CD4-positive, alpha-beta T cell treated with Interleukin-2 at 100 ng/mL for 4 hours (primary cell): ENCODE measurements at regions not wholly inside any gene's neighbourhood (a gene's known extent, or its start where the extent isn't known, plus 50 kb on each side); places are given as distances from the start of the nearest gene placed in this dataset.

ENCODE experiments used
- DNase-seq: peaks from one replicate; pipeline ENCODE4 v3.0.0-alpha.2; 2020; ENCODE audit warnings: low spot score

DNA sequence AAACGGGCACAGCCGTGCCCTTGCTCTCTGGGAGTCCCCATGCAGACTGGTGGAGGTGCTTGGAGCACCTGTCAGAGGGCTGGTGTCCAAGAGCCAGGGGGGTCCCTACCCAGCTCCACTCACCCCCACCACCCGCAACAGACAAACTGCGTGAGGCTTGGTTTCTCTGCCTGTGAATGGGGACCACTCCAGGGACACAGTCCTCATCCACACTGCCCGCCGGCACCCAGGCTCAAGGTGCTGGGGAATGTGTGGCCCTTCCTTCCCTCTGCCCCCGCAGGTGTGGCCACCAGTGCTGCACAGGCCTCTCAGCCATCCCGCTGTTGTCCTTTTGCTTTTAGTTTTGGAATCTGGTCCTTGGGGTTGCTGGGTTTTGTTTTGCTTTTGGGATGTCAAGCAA, 136.5 kb upstream of the ZNF236 start:
- DNase-seq = no peak

DNA sequence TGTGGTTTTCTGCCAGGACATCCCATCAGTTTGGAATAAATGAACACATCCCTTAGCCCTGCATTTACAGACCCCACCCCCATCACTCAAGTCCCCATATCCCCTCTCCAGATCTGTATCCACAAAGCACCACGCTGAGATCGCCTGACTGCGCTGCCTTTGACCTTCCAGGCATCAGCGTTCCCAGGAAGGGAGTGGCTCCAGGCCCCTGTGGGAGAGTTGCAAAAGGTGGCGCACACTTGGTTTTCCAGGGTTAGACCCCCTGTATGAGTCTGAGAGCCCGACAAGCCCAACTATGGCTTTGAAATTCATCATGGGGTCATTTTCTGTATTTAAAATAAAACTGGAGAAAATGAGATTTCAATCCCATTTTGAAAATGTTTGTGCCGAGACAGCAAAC, 137.0 kb upstream of the ZNF236 start:
- DNase-seq = no peak

DNA sequence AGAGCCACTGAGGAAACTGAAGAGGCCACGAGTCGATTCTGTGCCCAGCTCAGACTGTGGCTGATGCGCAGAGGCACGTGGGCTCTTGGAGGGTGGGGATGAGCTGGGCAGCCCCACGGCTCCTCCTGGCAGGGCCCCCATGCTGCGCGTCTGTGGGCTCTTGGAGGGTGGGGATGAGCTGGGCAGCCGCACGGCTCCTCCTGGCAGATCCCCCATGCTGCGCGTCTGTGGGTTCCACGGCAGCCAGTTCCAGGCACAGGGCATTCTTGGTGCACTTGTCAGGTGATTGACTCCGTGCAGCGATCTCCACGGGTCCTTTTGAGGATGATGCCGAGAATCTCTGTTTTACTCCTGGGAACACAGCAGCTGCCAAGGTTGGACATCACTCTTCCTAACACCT, 138.1 kb upstream of the ZNF236 start:
- no peak for DNase-seq

DNA sequence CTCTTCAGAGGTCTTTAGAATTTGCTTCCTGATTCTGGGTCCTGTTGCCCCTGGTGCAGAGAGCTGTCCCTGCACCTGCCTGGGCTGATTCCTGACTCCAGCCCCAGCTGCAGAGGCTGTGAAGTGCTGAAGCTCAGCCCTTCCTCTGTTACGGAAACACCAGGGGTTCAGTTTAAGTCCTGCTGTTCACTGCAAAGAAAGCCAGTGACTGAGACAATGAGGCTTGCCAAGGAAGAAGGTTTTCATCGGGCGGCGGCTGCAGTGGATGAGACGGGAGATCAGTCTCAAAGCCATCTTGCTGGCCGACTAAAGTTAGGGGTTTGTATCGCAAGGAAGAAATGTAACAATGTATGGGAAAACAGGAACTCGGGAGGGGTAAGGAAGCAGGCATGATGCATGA, 142.4 kb upstream of the ZNF236 start:
- DNase-seq = no peak

DNA sequence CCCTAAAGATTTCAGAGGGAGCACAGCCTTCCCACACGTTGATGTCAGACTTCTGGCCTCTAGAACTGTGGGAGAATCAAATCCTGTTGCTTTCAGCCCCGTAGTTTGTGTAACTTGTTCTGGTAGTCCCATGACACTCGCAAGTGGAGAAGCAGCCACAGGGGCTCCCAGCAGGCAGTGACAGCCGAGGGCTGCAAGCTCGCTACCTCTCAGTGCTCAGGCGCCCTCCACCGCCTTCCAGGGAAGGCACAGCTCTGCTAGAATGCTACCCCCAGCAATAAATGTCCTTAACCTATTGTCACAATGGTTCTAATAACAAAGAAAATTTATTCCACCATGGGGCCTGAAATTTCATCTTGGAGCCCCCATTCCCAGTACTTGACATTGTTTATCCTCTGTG, 143.1 kb upstream of the ZNF236 start:
- no peak for DNase-seq

DNA sequence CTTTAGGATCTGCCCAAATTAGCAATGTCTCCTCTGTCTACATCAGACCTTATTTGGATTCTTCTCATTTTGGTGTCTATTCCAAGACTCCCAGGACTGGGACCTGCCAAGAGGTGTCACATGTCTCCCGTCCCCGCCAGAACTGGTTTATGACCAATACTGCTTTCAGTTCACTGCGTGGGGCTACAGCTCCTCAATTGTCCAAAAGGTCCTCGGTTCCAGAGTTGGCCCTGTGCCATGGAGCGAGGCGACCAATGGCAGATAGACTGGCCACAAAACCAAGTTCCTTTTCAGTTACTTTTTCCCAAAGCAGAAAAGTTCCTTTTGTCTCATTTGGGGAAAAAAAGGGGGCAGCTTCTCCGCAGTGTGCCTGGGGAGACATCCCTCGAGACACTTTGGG, 144.1 kb upstream of the ZNF236 start:
- no peak for DNase-seq

DNA sequence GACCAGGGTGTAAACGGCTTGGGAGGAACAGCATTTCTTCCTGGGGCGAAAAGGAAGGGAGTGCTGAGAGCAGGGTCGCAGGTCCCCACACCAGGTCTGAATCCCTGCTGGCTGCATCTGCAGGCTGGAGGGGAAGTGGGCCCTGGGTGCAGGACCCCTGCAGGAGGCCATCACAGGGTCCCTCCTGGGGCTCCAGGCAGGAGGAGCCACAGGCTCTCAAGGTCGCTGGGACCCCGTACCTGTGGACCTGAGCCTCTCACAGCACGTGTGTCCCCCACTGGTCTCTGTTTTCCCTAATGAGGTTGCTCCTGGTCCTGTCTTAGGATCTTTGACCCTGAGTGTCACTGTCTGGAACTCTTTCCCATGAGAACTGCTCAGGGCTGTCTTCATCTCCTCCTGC, 147.8 kb upstream of the ZNF236 start:
- DNase-seq = no peak

DNA sequence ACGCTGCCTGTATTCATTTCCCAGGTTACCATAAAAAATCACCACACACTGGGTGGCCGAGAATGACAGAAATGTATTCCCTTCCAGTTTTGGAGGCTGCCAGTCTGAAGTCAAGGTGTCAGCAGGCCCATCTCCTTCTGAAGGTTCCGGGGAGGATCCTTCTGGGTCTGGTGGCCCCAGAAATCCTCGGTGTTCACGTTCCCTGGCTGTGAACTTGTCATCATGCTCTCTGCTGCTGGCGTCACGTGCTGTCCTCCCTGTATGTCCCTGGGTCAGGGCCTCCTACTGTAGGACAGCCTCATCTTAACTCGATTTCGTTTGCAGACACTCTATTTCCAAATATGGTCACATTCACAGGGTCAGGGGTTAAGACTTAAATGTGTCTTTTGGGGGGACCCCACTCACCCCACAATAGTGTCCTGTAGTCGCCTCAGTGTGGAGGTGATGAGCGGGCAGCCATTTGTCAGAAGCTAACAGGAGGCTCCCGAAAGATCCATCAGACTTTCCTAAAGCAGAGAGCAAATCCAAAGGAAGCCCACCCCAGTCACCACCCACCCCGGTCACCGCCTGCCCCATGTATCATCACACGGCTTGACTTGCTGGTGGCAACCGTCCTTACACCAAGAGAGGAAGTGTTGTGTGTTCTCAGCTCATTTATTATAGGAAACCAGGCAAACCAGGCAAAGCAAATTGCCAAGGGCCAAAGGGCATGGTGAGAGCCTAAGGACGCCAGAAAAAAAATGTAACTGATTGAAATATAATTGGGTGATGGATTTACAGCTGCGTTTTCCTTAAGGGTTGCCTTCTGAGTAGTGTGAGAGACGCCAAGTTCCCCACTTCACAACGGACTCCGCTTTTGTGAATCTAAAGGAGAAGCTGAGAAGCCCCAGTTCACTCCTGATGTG, 148.8 kb upstream of the ZNF236 start:
- DNase-seq = no peak

DNA sequence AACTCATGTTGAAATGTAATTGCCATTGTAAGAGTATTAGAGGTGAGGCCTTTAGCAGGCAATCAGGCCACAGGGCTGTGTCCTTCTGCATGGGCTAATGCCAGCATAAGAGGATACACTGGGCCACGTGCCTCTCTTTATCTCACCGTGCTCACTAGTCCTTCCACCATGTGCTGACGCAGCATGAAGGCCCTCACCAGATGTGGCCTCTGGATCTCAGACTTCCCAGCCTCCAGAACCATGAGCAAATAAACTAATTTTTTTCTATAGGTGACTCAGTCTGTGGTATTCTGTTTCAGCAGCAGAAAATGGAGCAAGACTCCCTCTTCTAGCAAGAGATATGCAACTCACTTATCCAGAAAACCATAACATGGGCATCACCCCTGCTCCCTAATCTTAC, 149.7 kb upstream of the ZNF236 start:
- DNase-seq = no peak

DNA sequence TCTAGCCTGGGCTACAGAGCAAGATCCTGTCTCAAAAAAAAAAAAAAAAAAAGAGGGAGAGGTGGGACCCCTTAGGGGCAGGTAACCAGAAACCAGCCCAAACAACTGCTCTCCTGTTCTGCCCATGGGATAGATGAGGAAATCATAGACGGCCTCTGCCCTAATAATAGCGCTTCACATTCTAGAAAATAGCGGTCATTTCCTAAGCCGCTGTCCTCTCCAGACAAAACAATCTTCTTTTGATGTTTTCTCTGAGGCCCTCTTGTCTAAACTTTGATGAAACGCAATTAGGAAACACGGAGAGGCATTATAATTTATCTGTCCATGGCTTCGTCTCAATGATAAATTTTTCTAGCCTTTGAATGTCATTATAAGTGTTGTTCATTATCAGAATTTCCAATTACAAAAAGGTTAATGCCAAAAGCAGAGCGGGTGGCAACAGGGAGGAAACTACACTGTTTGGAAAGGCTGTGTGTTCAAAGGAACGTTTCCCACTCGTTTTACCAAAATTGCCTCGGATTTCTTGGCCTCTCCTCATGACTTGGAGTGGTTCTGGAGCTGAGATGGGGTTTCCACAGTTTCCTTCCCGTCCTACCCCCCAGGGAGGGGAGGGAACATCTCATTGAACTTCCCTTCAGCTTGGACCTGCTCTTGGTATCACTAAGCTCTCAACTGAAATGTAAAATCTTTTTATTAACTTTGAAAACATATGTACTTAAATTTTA, 151.6 kb upstream of the ZNF236 start:
- DNase-seq = no peak

DNA sequence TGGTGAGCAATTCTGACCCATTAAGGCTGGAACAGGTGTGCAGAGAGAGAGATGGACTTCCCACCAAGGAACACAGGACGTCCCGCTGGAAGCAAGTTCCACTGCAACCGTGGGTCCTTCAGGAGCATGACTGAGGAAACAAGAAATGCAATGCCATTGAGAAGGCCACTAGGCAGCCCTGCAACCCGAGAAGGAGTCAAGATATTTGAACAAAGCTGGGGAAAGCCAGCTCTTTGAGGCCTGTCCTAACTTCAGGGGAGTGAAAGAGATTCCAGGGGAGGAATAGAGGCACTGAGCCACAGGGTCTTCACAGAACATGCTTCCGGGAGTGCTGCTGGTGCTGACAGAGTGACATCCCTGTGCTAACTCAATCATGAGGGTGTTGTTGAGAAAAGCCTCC, 153.8 kb upstream of the ZNF236 start:
- no peak for DNase-seq

DNA sequence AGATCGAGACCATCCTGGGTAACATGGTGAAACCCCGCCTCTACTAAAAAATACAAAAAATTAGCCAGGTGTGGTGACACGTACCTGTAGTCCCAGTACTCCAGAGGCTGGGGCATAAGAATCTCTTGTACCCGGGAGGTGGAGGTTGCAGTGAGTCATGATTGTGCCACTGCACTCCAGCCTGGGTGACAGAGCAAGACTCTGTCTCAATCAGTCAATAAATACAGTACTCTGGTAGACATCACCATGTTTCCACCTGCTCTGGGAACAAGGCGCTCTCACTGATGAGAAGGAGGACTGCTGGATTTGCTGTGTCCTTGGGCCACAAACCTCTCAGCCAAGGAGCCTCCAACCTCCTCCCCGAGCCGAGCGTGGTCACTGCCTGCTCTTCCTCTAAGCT, 154.2 kb upstream of the ZNF236 start:
- no peak for DNase-seq

DNA sequence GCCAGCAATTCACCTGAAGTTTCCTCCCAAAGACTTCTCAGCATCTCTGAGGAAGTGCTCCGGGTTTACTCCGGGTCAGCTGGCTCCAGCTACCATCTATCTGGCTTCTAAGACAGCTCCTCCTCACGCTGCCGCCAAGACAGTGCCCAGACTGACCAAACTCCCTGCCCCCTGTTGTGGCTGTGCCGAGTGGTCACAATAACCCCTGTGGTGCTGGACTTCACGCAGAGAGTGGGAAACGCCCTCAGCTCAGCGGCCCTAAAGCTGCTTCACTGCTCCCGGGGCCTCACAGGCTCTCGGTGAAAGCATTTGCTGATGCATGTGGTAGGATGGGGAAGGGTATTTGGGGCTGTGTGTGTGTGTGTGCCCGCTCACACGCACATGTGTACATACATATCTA, 154.8 kb upstream of the ZNF236 start:
- no peak for DNase-seq

DNA sequence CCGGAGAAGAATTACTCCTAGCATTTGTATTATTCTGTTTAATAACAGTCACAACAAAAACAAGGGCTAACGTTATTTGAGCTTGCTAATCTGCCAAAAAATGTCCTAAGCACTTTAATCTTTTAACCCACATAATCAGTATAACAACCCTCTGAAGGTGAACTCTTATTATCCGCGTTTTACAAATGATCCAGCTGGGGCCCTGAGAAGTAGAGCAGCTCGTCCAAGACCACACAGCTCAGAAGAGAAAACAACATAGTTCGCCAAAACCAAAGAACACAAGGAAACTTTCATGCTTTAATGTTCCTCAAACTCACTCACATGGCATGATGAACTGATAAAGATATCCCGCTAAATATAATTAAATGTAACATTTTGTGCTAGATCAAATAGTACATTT, 159.7 kb upstream of the ZNF236 start:
- DNase-seq = no peak

DNA sequence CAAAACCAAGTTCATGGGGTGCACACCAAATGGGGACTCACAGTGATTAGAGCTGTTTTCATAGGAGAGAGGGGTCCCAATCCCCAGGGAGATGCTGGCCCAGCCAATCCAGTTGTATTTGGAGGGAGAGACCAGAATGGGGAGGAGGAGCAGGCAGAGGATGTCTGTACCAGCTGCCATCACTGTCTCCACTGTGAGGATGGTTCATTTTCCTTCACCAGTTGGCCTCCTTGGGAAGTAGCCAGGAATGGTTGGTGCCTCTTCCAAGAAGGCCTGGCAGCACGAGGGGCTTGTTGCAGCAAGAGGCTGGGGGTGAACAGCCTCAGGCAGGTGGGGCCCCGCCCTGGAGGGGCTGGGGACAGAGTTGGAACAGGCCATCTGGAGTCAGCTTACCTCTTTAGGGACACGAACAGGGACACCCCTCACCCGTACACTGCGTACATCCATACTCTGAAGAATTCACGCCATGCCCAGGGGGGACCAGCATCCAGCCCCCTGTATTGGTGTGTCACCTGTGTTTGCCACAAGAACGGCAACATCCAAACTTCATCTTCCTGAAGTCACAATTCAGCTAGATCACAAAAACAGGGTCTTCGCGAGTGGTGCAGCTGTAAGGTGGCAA, 161.7 kb upstream of the ZNF236 start:
- DNase-seq = no peak

DNA sequence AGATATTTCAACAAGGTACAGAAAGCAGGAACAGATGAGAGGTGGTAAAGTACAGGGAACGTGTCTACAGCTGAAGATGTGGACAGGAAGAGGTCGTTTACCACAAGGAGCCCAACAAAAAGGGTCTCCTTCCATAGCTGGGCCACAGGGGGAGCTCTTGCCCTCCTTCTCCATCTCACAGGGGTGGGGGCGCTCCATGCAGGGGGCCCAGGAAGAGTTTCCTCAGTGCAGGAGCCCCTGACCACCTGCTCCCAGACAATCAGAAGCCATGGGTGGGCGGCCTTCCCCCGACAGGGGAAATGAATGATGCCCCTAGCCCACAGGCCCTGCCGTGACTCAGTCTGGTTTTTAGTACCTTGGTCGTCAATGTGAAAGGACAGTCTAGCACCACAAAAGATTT, 163.6 kb upstream of the ZNF516 start:
- no peak for DNase-seq

DNA sequence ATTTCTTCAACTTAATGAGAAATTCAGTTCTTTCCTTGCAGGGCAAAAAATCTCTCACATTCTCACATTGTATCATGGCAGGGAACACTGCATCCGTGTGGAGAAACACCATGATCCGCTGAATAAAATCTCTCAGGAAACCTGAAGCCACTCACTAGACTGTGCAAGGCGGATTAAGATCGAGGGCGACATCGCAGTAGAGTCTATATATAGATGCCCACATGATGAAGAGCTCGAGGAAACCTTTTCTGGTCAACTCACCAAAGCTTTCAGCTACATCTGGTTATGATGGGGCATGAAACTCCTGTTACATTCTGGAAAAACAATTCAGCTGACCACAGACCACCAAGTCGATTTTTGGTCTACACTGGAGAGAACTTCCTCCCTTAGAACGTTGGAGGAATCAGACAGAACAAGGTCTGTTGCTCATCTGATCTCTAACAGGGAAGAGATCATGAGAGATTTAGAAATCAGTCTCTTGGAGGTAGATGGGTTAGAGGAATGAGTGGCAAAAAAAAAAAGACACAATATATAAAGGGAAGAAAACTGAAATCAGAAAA, 162.9 kb upstream of the ZNF516 start:
- DNase-seq = no peak

DNA sequence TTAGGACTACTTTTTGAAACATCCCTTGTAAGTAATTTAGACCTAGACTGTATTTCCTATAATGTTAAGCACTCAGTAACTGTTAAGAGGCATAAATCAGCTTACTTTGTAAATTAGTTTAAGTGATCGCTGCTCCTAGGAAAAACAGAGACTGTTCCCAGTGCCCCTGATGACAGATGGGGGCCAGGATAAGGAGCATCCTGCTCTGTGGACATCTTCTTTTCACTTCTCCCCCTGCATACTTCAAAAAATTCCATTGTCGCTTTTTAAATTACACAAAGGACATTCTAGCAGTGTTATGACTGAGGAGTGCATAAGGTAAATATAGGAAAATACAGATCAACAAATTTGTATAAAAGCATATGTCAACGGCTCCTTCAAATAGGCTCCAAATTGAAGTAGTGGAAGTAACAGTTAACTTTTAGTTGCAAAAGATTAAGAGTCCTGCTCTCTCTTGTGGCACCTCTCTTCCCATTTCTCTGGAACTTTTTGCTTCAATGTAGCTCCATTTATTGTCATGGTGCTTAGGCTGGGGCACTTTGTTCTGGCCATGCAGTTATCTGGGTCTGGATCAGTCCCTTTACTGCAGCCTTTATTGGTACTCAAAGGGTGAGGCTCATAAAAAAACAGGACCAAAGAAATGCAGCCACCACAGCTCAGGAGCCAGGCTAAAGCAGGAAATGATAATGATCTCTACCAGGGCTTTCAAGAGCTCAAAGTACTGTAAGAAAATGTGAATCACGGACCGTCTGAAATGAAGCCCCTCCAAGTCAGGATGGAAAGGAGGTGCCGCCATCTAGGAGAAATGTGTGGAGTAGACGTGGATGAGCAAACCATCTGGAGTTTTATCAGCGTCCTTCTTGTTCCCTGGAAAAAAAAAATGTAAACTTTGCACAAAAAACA, 162.1 kb upstream of the ZNF516 start:
- no peak for DNase-seq

DNA sequence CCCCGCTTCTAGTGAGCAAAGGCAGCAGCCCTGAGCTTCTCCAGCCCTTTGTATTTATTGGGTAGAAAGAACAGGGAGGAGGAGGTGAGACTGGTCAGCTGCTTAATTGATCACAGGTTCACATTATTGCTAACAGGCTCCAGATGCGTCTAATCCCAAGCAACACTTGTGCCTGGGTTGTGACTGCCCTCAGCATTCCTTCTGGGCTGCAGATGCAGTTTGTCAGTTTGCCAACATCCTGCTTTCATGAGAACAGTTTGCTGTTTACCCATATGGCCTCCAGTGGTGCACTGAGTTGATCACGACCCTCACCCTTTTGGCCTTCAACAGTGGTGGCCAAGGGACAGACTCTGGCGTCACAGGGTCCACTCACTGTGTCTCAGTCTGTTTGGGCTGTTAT, 159.5 kb upstream of the ZNF516 start:
- DNase-seq = no peak

DNA sequence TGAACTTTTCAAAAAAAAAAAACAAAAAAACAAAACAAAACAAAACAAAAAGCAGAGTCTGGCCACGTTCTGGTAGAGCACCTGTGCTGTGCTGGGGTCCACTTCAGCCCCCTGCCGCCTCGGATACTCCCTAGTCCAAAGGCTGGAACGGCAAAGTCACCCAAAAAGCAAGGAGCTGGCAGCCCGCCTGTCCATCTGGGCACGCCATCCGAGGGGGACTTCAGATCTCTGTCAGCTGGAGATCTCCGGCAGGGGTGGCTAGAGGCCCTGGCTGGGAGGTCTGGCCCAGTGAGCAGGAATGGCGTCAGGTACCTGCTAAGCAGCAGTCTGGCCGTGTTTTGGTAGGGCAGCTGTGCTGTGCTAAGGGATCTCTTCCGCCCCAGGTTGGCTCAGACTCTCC, 152.3 kb upstream of the ZNF516 start:
- DNase-seq = no peak

DNA sequence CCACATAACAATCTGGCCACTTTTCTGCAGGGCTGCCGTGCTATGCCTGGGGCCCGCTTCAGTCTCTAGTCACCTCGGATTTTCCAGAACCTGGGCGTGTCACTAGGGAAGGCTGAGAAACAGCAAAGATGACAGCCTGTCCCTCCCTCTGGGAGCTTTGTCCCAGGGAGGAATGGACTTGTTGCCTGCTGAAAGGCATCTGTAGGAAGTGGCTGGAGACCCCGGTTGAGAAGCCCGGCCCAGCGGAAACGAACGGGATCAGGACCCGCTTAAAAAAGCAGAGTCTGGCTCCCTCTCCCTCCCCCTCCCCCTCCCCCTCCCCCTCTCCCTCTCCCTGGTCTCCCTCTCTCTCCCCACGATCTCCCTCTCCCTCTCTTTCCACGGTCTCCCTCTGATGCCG, 149.5 kb upstream of the ZNF516 start:
- no peak for DNase-seq

DNA sequence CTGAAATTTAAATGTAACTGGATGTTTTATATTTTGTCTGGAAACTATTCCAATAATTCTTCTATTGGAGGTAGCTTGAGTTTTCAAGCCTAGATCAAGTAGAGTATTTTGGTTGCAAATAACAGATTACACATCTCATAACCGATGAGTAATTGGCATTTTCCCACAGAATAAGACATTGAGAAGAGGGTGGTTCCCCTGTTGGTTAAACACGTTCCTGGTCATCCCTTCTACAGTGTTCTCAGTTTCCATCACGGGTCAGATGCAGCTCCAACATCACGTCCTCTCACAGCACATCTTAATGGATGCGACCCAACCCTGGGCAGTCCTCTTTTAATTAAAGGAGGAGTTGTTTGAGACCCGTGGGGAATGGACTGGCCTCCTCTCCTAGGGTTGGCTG, 149.0 kb upstream of the ZNF516 start:
- DNase-seq = no peak
